Neural progenitor cell (in vitro differentiated cells): ENCODE measurements at regions not wholly inside any gene's neighbourhood (a gene's known extent, or its start where the extent isn't known, plus 50 kb on each side); places are given as distances from the start of the nearest gene placed in this dataset.

Experiments used
- DNase-seq: peaks from one replicate; pipeline ENCODE4 v3.0.0-alpha.2; 2016; ENCODE audit warnings: low spot score
- H2AFZ ChIP-seq: fragments of 200-600 bp; sonication (generic); replicated peaks from 2 replicates; pipeline ENCODE4 v1.6.1; 2016; ENCODE audit warnings: antibody characterized with exemption
- H3F3A ChIP-seq: fragments of 200-600 bp; sonication (generic); 2 replicates; pipeline ENCODE4 v1.6.1; 2016; ENCODE audit warnings: antibody characterized with exemption, low read depth
- H3K27ac ChIP-seq: fragments of 200-600 bp; sonication (generic); 2 replicates; pipeline ENCODE4 v1.5.1; 2016; ENCODE audit warnings: mild to moderate bottlenecking
- H3K27me3 ChIP-seq: fragments of 200-600 bp; sonication (generic); 2 replicates; pipeline ENCODE4 v1.6.1; 2016; ENCODE audit warnings: mild to moderate bottlenecking, moderate library complexity
- H3K36me3 ChIP-seq: fragments of 200-600 bp; sonication (generic); 2 replicates; pipeline ENCODE4 v1.5.1; 2016
- H3K4me1 ChIP-seq: fragments of 200-600 bp; sonication (generic); 2 replicates; pipeline ENCODE4 v1.6.1; 2016; ENCODE audit warnings: mixed run types
- H3K4me2 ChIP-seq: fragments of 200-600 bp; sonication (generic); 2 replicates; pipeline ENCODE4 v1.6.1; 2016
- H3K4me3 ChIP-seq: fragments of 200-600 bp; sonication (generic); 2 replicates; pipeline ENCODE4 v1.5.1; 2016
- H3K79me2 ChIP-seq: fragments of 200-600 bp; sonication (generic); 2 replicates; pipeline ENCODE4 v1.6.1; 2016; ENCODE audit warnings: low read depth
- H3K9ac ChIP-seq: fragments of 200-600 bp; sonication (generic); 2 replicates; pipeline ENCODE4 v1.6.1; 2016
- H3K9me3 ChIP-seq: fragments of 200-600 bp; sonication (generic); 2 replicates; pipeline ENCODE4 v1.5.1; 2016; ENCODE audit warnings: low read depth
- H4K20me1 ChIP-seq: fragments of 200-600 bp; sonication (generic); 2 replicates; pipeline ENCODE4 v1.6.1; 2016; ENCODE audit warnings: low read depth
- H3K27ac Mint-ChIP-seq: 3 replicates; pipeline ENCODE4 v1.8.0; 2021; ENCODE audit warnings: mixed read lengths
- H3K27me3 Mint-ChIP-seq: 2 replicates; pipeline ENCODE4 v1.8.0; 2022; ENCODE audit warnings: low read depth, mild to moderate bottlenecking, inconsistent platforms, moderate library complexity, mixed read lengths; ENCODE audit not compliant: insufficient read depth
- H3K36me3 Mint-ChIP-seq: 3 replicates; pipeline ENCODE4 v1.8.0; 2021; ENCODE audit warnings: mixed read lengths
- H3K4me1 Mint-ChIP-seq: 3 replicates; pipeline ENCODE4 v1.8.0; 2021; ENCODE audit warnings: mixed read lengths
- H3K4me3 Mint-ChIP-seq: 3 replicates; pipeline ENCODE4 v1.8.0; 2021; ENCODE audit warnings: mild to moderate bottlenecking, moderate library complexity, mixed read lengths
- H3K9me3 Mint-ChIP-seq: 3 replicates; pipeline ENCODE4 v1.8.0; 2020; ENCODE audit warnings: mixed read lengths
- CTCF ChIP-seq: fragments of 200-600 bp; sonication (generic); IDR thresholded peaks from 2 replicates; pipeline ENCODE4 v1.5.1; 2017; ENCODE audit warnings: antibody characterized with exemption, mild to moderate bottlenecking
- EZH2 ChIP-seq: fragments of 200-600 bp; sonication (generic); IDR thresholded peaks from 2 replicates; pipeline ENCODE4 v1.6.1; 2017; ENCODE audit warnings: antibody characterized with exemption, mild to moderate bottlenecking, moderate library complexity
- EZH2phosphoT487 ChIP-seq: fragments of 200-600 bp; sonication (generic); IDR thresholded peaks from 2 replicates; pipeline ENCODE4 v1.6.1; 2017; ENCODE audit warnings: antibody characterized with exemption

DNA sequence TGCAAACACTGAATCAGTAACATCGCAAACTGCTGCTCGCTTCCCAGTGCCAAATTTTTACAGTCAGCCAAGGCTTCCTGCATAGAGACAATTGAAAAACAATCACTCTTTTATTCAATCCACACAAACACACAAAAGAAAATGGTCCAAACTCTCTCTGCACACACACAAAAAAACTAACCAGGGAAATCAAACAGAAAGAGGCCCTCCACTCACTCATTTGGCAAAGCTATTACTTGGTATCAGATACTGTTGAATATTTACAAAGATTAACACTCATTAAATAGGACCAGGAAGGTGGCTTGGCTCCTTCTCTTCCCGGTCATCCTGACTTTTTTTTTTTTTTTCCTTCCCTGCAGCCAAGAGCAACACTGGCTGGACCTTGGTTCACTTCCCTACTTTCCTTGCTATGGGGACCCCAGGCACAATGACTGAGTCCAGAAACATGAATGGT, 62.4 kb upstream of the SPATA12 start:
- no peak overlapping the region for H2AFZ ChIP-seq
- no peaks in the 10 kb centered on the region for H3F3A ChIP-seq
- no peak overlapping the region for H3K9ac ChIP-seq
- no peaks in the 10 kb centered on the region for H4K20me1 ChIP-seq
- H3K4me2 ChIP-seq, result no peak overlapping the region
- no peak for TF ChIP-seq EZH2phosphoT487
- no peak for TF ChIP-seq CTCF
- no peak for TF ChIP-seq EZH2
- no peak overlapping the region for H3K27ac ChIP-seq
- H3K36me3 Mint-ChIP-seq, result no peaks in the 10 kb centered on the region
- H3K4me1 ChIP-seq, result no peaks in the 10 kb centered on the region
- H3K27me3 ChIP-seq, result no peaks in the 10 kb centered on the region
- H3K4me3 ChIP-seq, result no peak overlapping the region
- peaks cover 8% of the 10 kb centered on the region for H3K4me1 Mint-ChIP-seq
- H3K9me3 ChIP-seq, result no peaks in the 10 kb centered on the region
- no peaks in the 10 kb centered on the region for H3K27me3 Mint-ChIP-seq
- H3K27ac Mint-ChIP-seq, result no peak overlapping the region
- no peak for DNase-seq
- H3K79me2 ChIP-seq, result no peaks in the 10 kb centered on the region
- no peaks in the 10 kb centered on the region for H3K9me3 Mint-ChIP-seq
- no peak overlapping the region for H3K4me3 Mint-ChIP-seq
- no peaks in the 10 kb centered on the region for H3K36me3 ChIP-seq

- TF ChIP-seq CTCF, result no peak
- TF ChIP-seq EZH2phosphoT487, result no peak
- TF ChIP-seq EZH2, result no peak
- H3K27ac ChIP-seq, result no peak overlapping the region
- H2AFZ ChIP-seq, result no peak overlapping the region
- no peaks in the 10 kb centered on the region for H3K4me1 ChIP-seq
- H3K4me3 ChIP-seq, result no peak overlapping the region
- H3K4me2 ChIP-seq, result no peak overlapping the region
- no peaks in the 10 kb centered on the region for H3K36me3 ChIP-seq
- H3K4me3 Mint-ChIP-seq, result no peak overlapping the region
- no peak for DNase-seq
- no peaks in the 10 kb centered on the region for H3K9me3 ChIP-seq
- no peaks in the 10 kb centered on the region for H3K36me3 Mint-ChIP-seq
- no peak overlapping the region for H3K9ac ChIP-seq
- H3F3A ChIP-seq, result no peaks in the 10 kb centered on the region
- no peaks in the 10 kb centered on the region for H3K9me3 Mint-ChIP-seq
- H3K27ac Mint-ChIP-seq, result no peak overlapping the region
- no peaks in the 10 kb centered on the region for H4K20me1 ChIP-seq
- no peaks in the 10 kb centered on the region for H3K27me3 Mint-ChIP-seq
- H3K27me3 ChIP-seq, result no peaks in the 10 kb centered on the region
- H3K4me1 Mint-ChIP-seq, result peaks cover 8% of the 10 kb centered on the region
- H3K79me2 ChIP-seq, result no peaks in the 10 kb centered on the region
Measured at GRCh38 chr3:56997675-56998074, 62.8 kb upstream of the SPATA12 start.

DNA sequence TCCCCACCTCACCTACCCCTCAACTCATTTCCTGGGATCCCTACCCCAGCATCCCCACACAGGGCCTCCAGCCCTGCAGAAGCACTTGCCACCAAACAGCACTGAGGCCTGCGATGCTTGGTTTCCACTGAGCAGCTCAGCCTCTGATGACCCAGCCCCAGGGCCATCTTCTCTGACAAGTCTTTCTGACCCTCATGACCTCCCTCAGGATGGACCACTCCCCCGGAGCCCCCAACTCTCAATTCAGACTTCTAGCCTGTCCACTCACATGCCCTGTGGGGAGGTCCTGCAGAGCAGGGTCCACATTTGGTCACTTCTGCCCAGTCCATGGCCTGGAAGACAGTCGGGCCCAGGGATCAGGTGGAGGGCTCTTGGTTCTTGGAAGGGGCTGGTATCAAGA, 63.4 kb upstream of the SPATA12 start:
- no peaks in the 10 kb centered on the region for H3K9me3 Mint-ChIP-seq
- H3K9me3 ChIP-seq, result no peaks in the 10 kb centered on the region
- DNase-seq, result no peak
- TF ChIP-seq EZH2 (no peak), CTCF (no peak), EZH2phosphoT487 (no peak)
- no peak overlapping the region for H3K4me3 ChIP-seq
- no peaks in the 10 kb centered on the region for H3F3A ChIP-seq
- H3K4me1 ChIP-seq, result no peaks in the 10 kb centered on the region
- H3K4me2 ChIP-seq, result no peak overlapping the region
- no peaks in the 10 kb centered on the region for H3K27me3 Mint-ChIP-seq
- no peaks in the 10 kb centered on the region for H3K36me3 Mint-ChIP-seq
- H3K27ac Mint-ChIP-seq, result peak overlapping the region; percentile 54
- no peak overlapping the region for H3K27ac ChIP-seq
- no peak overlapping the region for H2AFZ ChIP-seq
- H3K79me2 ChIP-seq, result no peaks in the 10 kb centered on the region
- no peak overlapping the region for H3K9ac ChIP-seq
- H4K20me1 ChIP-seq, result no peaks in the 10 kb centered on the region
- peaks cover 8% of the 10 kb centered on the region for H3K4me1 Mint-ChIP-seq
- H3K4me3 Mint-ChIP-seq, result no peak overlapping the region
- no peaks in the 10 kb centered on the region for H3K36me3 ChIP-seq
- no peaks in the 10 kb centered on the region for H3K27me3 ChIP-seq

DNA sequence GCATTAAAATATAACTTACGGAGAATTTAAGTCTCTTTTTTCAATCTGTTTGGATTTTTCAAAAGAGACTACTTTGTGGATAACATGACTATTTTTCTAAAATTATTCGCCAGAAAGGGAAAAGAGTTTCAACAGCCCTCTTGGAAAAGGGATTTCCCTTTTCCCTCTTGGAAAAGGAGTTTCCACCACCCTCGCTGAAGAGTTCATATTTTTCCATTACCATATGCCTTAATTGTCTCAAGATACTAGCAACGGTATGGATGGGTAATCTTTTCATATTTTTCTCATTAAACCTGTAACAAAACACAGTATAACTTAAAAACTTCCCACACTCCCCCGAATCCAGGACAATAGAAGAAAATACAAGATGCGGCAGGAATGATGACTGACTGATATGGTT, 66.1 kb upstream of the SPATA12 start:
- Histone ChIP-seq H3K36me3 (no peaks in the 10 kb centered on the region), H3K9me3 (no peaks in the 10 kb centered on the region), H3K27ac (no peak overlapping the region), H2AFZ (no peak overlapping the region), H3K4me2 (no peak overlapping the region), H3K9ac (no peak overlapping the region), H3K79me2 (no peaks in the 10 kb centered on the region), H4K20me1 (no peaks in the 10 kb centered on the region), H3K27me3 (peaks cover 9% of the 10 kb centered on the region), H3K4me1 (no peaks in the 10 kb centered on the region), H3F3A (no peaks in the 10 kb centered on the region), H3K4me3 (no peak overlapping the region)
- Mint-ChIP-seq H3K27ac (no peak overlapping the region), H3K27me3 (no peaks in the 10 kb centered on the region), H3K4me1 (peaks cover 20% of the 10 kb centered on the region), H3K9me3 (no peaks in the 10 kb centered on the region), H3K36me3 (no peaks in the 10 kb centered on the region), H3K4me3 (no peak overlapping the region)
- no peak for DNase-seq
- TF ChIP-seq CTCF (no peak), EZH2 (no peak), EZH2phosphoT487 (no peak)
